ENCODE measurements at regions not wholly inside any gene's neighbourhood (a gene's known extent, or its start where the extent isn't known, plus 50 kb on each side); places are given as distances from the start of the nearest gene placed in this dataset.

GRCh38 chr1:104989012-104989411 is 1239.3 kb downstream of the AMY1C start:
- TF ChIP-seq CTCF (IDR thresholded peaks at IDR 0.05; ENCODE audit: low read depth, low read length) (no peak), POLR2A (IDR thresholded peaks at IDR 0.05; ENCODE audit: extremely low read depth, insufficient read length) (no peak)
